MV-4-11 (cell line): ENCODE measurements at regions not wholly inside any gene's neighbourhood (a gene's known extent, or its start where the extent isn't known, plus 50 kb on each side); places are given as distances from the start of the nearest gene placed in this dataset.

Experiments
- DNase-seq: peaks from one replicate; lab custom pipeline; 2025; lab: John Stamatoyannopoulos, UW

GRCh38 chr6:71124340-71124739, 164.3 kb upstream of the OGFRL1 start:
- DNase-seq = no peak

DNA sequence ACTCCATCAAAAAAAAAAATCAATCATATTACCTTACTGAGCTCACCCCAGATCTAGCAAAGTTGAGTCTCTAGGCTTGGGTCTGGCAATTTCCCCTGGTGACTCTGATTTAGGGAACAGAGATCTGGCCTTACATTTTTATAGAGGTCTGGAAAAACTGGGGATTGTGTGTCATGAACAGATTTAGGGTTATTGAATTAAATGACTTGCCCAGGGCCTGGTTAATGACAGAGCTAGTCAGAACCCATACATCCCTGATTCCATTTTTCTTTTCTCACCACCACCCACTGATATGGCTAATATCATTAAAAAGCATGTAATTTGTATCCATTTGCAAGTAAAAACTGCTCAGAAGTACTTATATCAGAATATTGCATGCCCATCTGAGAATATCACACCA, 163.4 kb upstream of the OGFRL1 start:
- no peak for DNase-seq

GRCh38 chr6:71126506-71126905, 162.1 kb upstream of the OGFRL1 start:
- DNase-seq = no peak

DNA sequence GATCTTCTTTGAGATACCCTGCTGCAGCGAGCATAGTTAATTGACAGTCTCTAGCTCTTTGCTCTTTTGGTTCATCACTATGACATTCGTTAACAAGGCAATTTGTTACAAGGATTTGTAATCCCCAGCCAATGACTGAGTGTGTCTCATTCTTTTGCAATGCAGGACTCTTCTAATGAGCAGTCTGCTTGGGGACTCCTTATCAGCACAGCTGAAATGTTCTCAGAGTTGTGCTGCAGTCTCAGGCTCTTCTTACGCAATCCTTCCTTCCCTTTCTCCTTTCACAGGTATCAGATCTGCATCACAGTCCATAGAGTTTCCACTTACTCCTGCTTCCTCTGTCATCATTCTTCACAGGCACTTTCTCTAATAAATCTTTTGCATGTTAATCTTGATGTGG, 161.2 kb upstream of the OGFRL1 start:
- peak; percentile 3 for DNase-seq

DNA sequence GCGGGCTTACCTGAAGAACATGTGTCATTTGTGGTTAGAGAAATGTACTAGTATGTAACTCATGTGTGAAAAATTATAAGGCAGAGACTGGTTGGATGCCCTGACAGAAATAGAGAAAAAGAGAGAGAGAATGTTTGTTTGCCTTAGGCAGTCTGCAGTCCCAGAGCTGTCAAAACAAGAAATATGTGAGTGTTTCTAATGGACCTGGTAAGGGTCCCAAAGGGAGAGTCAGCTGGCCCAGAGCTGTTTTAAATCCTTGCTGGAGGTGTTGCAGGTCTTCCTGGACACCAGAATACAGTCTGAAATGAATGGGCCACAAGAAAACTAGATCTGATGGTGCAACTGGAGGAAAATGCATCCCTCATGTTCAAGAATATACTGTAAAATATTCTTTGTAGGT, 158.3 kb upstream of the OGFRL1 start:
- no peak for DNase-seq

GRCh38 chr6:71134929-71135642, 153.5 kb upstream of the OGFRL1 start:
- no peak for DNase-seq

GRCh38 chr6:71137973-71138372, 150.6 kb upstream of the OGFRL1 start:
- no peak for DNase-seq

DNA sequence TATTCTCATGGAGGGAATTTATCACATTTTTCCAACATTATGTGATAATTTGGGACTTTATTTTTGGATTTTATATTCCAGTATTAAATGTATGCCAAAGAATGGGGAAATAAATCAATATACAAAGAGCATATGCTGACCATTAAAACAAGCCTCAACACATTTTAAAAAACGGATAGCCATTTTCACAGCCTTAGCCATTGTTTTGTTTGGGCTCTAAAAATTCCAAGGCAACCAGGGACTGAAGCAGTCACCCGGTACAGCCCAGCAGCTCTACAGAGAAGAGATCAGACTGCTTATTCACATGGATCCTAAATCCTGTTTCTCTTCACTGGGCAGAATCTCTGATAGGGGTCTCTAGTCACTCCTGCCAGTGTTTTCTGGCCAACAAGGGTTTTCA, 150.2 kb upstream of the OGFRL1 start:
- no peak for DNase-seq

DNA sequence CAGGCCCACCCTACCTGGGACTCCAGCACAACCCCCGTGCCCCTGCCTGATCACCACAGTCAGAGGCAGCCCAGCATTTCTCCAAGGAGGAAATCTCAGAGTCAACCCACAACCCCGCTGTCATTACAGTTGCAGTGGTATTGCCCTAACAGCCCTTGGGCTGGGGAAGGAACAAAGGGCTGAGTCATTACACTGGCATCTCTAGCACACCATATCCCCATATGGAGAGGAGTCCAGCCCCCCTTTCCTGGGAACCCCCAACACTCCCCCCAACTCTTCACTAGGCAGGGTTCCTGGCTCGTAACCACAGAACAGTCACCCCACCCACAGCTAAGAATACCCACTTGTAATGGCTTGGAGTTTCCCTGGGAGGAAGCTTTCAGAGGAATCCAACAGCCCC, 149.4 kb upstream of the OGFRL1 start:
- peak; percentile 56 for DNase-seq

- no peak for DNase-seq
Measured at GRCh38 chr6:71153755-71154325, 134.8 kb upstream of the OGFRL1 start.

- no peak for DNase-seq
Measured at GRCh38 chr6:71157345-71157744, 131.3 kb upstream of the OGFRL1 start.

GRCh38 chr6:71164890-71165289, 123.7 kb upstream of the OGFRL1 start:
- no peak for DNase-seq

DNA sequence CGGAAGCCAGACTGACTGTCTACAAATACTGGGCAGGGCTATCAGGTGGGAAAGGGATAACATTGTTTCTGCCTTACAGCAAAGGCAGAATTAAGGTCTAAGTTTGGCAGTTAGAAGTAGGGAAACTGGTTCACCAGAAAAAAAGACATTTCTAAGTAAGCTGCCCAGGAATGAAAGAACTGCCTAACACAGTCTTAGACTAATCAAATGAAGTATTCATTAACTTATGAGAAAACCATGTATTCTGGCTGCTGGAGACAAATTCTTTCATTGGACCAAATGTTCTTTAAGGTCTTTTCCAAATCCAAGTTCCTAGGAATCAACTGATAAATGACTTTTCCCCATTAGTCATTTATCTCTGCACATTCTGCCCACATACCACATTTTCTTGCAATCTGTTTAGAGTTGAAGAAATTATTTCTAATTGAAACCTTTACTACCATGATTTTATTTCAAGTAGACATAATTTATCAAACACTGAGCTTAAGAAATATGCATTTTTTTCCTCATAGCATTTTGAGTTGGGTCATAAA, 120.3 kb upstream of the OGFRL1 start:
- no peak for DNase-seq

GRCh38 chr6:71171497-71172070, 117.0 kb upstream of the OGFRL1 start:
- DNase-seq = no peak

DNA sequence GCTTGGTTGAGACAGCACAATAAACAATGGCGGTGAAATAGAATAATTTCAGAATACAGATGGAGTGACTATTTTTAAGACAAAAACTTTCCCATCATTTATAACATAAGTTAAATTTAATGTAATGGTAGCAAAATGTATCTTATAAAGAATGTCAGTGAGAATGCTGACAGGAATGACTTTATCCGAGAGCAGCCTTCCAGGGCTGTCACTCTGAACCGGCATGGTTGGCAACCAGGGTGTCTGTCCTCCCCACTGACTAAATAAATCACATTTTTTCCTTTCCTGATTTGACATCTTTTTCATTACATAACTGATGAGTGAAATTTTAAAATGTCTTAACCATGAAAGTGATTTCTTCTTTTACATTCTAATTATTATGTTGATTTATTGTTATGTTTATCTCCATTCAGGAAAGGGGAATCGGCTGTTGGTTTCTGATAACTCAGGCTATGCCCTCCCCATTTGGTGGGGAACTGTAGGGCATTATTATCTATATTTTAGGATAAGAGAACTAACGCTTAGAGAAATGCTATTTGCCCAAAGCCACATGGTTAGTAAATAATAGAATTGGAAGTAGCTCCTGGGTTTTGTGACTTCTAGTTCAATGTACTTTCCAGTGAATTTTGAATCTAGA, 109.2 kb upstream of the OGFRL1 start:
- no peak for DNase-seq

GRCh38 chr6:71181565-71181964, 107.0 kb upstream of the OGFRL1 start:
- no peak for DNase-seq

GRCh38 chr6:71187141-71187540, 101.5 kb upstream of the OGFRL1 start:
- no peak for DNase-seq

DNA sequence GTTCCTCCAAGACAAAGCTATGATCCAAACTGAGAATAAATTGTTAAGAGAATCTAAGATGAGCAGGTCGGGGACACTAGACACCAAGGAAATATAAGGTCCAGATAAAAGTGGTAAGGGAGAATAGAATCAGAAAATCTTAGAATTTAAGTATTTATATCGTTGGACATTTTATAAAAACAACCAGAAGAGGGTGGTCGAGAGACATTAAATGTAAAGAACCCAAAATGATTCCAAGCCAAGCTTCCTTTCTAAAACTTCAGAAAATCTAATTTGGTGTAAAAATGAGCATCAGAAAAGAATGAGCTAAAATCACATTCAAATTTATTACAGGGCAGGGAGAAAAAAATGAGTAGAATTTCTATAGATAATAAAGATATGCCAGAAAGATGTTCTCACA, 97.8 kb upstream of the OGFRL1 start:
- peak; percentile 21 for DNase-seq

DNA sequence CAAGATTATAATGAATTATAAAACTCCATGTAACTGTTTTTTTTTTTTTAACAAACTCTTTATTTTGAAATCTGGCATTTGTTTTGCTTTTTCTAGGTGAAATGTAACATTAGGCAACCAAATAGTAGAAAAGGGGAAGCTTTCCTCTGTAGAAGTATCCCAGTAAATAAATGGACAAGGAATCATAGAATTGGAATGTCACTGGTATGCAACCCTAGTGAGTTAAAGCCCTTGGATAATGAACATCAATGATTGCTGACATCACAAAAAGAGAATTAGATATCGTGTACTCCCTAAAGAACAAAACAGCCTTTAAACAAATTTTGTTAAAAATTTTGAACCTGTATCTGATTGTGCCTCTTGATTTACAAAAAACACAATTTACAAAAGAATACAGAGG, 93.9 kb upstream of the OGFRL1 start:
- no peak for DNase-seq

GRCh38 chr6:71197267-71197666, 91.3 kb upstream of the OGFRL1 start:
- DNase-seq = no peak

- no peak for DNase-seq
Measured at GRCh38 chr6:71197780-71198179, 90.8 kb upstream of the OGFRL1 start.

GRCh38 chr6:71198908-71199307, 89.7 kb upstream of the OGFRL1 start:
- no peak for DNase-seq

GRCh38 chr6:71199736-71200135, 88.9 kb upstream of the OGFRL1 start:
- DNase-seq = no peak
